GM19372 (cell line): ENCODE measurements at regions not wholly inside any gene's neighbourhood (a gene's known extent, or its start where the extent isn't known, plus 50 kb on each side); places are given as distances from the start of the nearest gene placed in this dataset.
"Not testable (repeated sequence)": the region's sequence is repeated elsewhere in the genome, so short reads cannot be mapped to it uniquely, and the experiment has no call there.

Experiments
- ATAC-seq: cut with Tn5 transposase; IDR thresholded peaks from one replicate; pipeline ENCODE4 v1.9.1; 2021; ENCODE audit warnings: mild to moderate bottlenecking, low read depth, moderate library complexity; ENCODE audit not compliant: unreplicated experiment

GRCh38 chr3:163605915-163606314 is 1472.4 kb downstream of the SI start:
- ATAC-seq: no peak

- no peak for ATAC-seq
Measured at GRCh38 chr3:163601426-163601825, 1476.9 kb downstream of the SI start.

DNA sequence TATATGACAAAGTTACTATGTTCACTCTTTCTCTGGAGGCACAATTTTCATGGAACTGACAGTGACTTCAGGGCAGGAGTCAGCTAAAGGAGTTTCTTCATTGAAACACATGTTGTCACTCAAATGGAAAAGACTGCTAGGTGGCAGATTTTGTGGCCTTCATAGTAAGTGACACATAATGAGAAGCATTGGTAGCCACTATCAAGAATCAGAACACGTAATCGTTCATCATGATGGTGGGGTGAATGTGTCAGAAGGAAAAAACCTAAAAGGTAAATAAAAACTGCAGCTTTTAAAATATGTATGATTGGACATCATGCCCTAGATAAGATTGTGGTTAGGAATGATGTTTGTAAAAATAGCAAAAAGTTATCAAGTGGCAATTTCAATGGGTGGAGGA is 1491.0 kb downstream of the SI start:
- no peak for ATAC-seq

DNA sequence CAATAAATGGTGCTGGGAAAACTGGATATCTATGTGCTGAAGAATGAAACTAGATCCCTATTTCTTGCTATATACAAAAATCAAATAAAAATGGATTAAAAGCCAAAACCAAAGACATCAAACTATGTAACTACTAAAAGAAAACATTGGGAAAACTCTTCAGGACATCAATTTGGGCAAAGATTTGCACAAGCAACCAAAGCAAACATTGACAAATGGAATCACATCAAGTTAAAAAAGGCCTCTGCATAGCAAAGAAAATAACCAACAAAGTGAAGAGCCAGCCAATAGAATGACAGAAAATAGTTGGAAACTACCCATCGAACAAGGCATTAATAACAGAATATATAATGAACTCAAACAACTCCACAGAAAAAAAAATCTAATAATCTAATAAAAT is 1495.3 kb downstream of the SI start:
- ATAC-seq: no peak

GRCh38 chr3:163577271-163577670 is 1501.0 kb downstream of the SI start:
- ATAC-seq: no peak

DNA sequence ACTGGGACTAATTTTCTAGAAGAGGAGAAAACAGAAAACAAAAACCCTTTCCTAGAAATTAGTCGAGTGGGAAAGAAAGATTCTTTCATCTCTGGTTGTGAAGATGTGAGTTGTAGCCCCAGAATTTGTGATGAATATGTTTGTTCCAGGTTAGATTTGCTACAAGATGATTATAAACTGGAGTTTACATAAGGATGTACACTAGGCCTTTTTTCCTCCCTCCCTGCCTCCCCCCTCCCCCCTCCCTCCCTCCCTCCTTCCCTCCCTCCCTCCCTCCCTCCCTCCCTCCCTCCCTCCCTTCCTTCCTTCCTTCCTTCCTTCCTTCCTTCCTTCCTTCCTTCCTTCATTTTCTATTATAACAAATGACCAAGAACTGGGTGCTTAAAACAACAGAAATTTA is 1502.0 kb downstream of the SI start:
- no peak for ATAC-seq

DNA sequence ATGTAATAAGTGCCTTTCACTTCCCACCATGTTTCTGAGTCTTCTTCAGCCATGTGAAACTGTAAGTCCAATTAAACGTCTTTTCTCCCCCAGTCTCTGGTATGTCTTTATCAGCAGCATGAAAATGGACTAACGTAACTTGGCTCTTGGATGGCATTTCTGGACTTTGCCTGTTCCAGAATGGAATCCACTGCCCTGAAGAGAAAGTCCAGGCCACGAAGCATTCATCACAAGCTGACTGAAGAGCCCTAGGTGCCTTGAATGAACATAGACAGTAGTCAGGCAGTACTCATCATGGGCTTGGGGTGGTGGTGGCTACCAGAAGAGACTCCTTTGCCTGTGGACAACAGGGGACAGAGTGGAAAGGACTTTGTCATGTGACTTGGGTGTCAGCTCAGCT is 1505.0 kb downstream of the SI start:
- ATAC-seq: no peak

DNA sequence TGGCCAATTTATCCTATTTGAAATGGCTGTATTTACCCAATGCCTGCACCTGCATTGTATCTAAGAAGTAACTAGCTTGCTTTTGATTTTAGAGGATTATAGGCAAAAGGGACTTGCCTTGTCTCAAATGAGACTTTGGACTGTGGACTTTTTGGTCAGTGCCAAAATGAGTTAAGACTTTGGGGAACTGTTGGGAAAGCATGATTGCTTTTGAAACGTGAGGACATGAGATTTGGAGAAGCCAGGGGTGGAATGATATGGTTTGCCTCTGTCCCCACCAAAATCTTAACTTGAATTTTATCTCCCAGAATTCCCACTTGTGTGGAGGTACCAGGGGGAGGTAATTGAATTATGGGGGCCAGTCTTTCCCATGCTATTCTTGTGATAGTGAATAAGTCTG is 1505.4 kb downstream of the SI start:
- no peak for ATAC-seq

DNA sequence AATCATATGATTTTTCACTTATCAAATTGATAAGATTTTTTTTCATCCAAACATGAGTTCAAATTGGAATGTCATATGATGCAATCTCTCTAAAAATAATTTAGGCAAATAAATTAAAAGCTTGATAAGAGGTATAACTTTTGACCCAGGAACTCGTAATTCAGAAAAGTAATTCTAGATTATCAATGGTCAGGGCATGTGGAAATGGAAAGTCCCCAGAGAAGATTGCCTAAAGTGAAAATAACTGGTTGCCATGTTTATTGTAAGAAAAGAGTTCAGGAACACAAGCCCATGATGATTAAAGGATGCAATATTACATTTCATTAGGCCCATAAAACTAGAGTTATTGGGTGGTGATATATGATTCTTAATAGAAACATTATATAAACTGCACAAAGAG is 1514.8 kb downstream of the SI start:
- no peak for ATAC-seq

DNA sequence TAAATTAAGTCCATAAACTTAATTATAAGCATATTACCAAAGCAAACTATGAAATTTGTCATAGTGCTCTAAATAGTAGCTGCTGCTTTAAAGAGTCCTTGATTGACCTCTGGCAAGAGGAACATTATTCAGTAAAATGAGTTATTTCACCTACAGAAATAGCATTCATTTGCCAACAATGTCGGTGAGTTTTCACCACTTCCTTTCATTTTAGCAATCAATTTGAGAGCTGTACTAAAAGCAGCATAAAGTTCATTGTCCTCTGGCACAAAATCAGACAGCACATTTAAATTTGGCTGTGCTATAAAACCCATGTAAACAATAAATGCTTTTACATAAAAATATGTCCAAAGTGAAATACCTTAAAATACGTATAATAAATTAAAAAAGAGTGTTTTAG is 1515.7 kb downstream of the SI start:
- no peak for ATAC-seq

DNA sequence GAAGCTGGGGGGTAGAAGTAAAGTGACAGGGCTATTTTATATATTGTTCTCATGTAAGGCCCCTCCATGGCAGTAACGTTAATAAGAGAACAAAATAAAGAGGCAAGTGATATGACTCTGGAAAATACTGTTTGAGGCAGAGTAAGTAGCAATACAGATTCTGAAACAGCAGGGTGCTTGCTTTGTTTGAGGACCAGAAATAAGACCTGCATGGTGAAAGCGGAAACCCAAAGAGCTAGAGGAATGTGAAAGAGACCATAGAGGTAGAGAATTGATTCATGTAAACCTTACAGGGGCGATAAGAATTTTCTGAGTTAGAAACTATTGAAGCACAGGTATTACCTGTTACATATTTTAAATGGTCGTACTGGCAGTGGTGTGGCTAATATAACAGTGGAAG is 1517.1 kb downstream of the SI start:
- ATAC-seq: no peak

DNA sequence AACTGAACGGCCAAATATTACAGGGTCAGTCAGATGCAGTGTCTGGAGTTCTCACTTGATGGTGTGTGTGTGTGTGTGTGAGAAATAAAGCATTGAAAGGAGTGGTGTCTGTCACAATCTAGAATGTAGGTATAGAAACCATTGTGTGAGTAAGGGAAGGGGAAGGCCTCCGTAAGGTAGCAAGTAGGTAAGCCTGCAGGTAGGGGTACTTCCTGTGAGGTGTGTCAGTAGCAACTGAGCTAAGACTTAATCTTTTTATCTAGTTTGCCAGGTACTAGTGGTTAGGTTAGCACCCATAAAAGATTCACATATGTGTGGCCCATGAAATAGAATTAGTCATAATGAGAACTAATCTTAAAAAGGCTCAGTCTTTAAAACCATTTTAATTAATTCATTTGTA is 1517.8 kb downstream of the SI start:
- ATAC-seq: no peak

DNA sequence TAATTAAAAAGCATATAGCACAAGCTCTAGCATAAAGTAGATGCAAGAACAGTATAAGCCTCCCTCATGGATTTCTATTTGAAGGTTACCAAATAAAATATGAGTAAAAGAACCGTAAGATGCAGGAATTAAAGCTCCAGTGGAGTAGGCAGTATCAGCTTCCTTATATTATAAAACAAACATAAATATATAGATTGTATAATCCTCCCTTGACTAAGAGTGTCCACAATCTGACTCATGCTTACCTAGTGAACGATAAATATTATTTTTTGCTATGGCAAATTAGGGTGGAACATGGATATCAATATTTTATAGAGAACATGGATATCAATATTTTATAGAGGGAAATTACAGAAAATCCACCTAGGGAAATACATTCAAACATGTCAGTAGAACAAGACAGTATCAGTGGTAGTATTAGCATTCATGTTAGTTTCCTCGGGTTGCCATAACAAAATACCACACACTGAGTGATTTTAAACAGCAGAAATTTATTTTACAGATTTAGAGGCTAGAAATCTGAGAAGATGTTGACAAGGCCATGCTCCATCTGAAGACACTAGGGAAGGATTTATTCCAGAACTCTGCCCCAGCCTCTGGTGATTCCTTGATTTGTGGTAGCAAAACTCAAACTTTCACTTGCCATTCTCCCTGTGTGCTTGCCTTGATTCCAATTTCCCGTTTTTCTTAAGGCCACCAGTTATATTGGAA is 1521.3 kb downstream of the SI start:
- no peak for ATAC-seq

- ATAC-seq: no peak
Measured at GRCh38 chr3:163555918-163556317, 1522.4 kb downstream of the SI start.

GRCh38 chr3:163552659-163552966 is 1525.7 kb downstream of the SI start:
- no peak for ATAC-seq

GRCh38 chr3:163551915-163552658 is 1526.2 kb downstream of the SI start:
- ATAC-seq: not testable (repeated sequence)

DNA sequence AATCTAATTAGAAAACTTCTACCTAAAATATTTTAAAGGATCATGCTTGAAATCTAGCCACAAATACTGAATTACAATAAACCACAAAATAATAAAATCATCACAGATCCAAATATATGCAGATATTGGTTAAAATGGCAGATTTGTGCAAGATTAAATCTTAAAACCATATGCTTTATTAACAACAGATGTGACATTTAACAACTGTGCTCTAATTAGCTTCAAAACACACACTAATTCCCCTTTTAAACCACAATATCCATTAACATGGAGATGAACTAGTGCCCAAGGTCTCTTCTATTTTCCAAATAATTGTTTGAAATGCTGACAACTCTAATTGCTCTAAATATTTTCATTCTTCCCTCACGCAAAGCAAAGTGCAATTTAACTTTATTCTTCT is 1530.3 kb downstream of the SI start:
- ATAC-seq: no peak

GRCh38 chr3:163547014-163547685 is 1531.1 kb downstream of the SI start:
- no peak for ATAC-seq

- no peak for ATAC-seq
Measured at GRCh38 chr3:163543662-163544061, 1534.6 kb downstream of the SI start.

DNA sequence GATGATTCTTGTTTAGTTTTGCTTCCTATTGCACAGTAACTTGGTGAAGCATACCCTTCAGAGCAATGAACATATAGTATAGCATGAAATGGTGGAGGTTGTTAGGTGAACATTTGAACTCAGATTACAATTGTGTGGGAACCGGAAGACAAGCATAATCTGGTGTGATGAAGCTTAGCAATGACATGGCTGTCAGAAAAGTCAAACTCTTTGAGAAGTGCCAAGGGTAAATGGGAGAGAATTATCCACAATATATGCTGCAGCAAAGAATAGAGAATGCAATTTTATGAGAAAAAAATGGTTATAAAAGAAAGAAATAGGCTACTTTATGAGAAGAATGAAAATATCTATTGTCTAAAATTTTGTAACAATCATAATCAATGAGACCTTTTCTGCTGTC is 1536.7 kb downstream of the SI start:
- no peak for ATAC-seq

- ATAC-seq: no peak
Measured at GRCh38 chr3:163538387-163538786, 1539.9 kb downstream of the SI start.

- ATAC-seq: no peak
Measured at GRCh38 chr3:163533381-163533780, 1544.9 kb downstream of the SI start.
